Mononuclear cell (primary cell): ENCODE measurements at regions not wholly inside any gene's neighbourhood (a gene's known extent, or its start where the extent isn't known, plus 50 kb on each side); places are given as distances from the start of the nearest gene placed in this dataset.

Experiments used
- H3K27me3 ChIP-seq: 2 replicates; pipeline ENCODE4 v1.6.0; 2011; ENCODE audit warnings: low read length, control low read depth; ENCODE audit not compliant: insufficient read depth
- H3K4me1 ChIP-seq: 2 replicates; pipeline ENCODE4 v1.5.1; 2011; ENCODE audit warnings: mild to moderate bottlenecking, low read length, control low read depth; ENCODE audit not compliant: insufficient read depth
- H3K4me3 ChIP-seq: 2 replicates; pipeline ENCODE4 v1.5.1; 2011; ENCODE audit warnings: mild to moderate bottlenecking, low read length, moderate library complexity
- H3K9me3 ChIP-seq: 2 replicates; pipeline ENCODE4 v1.5.1; 2011; ENCODE audit warnings: low read depth, mild to moderate bottlenecking, control low read depth, low read length

GRCh38 chr9:89748831-89749499 is 144.2 kb downstream of the GADD45G start:
- peaks cover 7% of the 10 kb centered on the region for H3K4me1 ChIP-seq
- no peak overlapping the region for H3K4me3 ChIP-seq
- no peaks in the 10 kb centered on the region for H3K9me3 ChIP-seq
- no peaks in the 10 kb centered on the region for H3K27me3 ChIP-seq

GRCh38 chr9:89749500-89750116 is 144.8 kb downstream of the GADD45G start:
- no peaks in the 10 kb centered on the region for H3K9me3 ChIP-seq
- no peak overlapping the region for H3K4me3 ChIP-seq
- no peaks in the 10 kb centered on the region for H3K27me3 ChIP-seq
- peaks cover 3% of the 10 kb centered on the region for H3K4me1 ChIP-seq

- Histone ChIP-seq H3K27me3 (no peaks in the 10 kb centered on the region), H3K4me3 (no peak overlapping the region), H3K4me1 (no peaks in the 10 kb centered on the region), H3K9me3 (no peaks in the 10 kb centered on the region)
Measured at GRCh38 chr9:89750117-89750791, 145.4 kb downstream of the GADD45G start.

- Histone ChIP-seq H3K9me3 (no peaks in the 10 kb centered on the region), H3K4me3 (no peak overlapping the region), H3K27me3 (no peaks in the 10 kb centered on the region), H3K4me1 (no peaks in the 10 kb centered on the region)
Measured at GRCh38 chr9:89751079-89751825, 146.4 kb downstream of the GADD45G start.

GRCh38 chr9:89752154-89752553 is 147.3 kb downstream of the GADD45G start:
- Histone ChIP-seq H3K9me3 (no peaks in the 10 kb centered on the region), H3K4me1 (no peaks in the 10 kb centered on the region)

GRCh38 chr9:89753472-89754055 is 148.8 kb downstream of the GADD45G start:
- H3K4me1 ChIP-seq = no peaks in the 10 kb centered on the region
- no peak overlapping the region for H3K4me3 ChIP-seq
- H3K9me3 ChIP-seq = no peaks in the 10 kb centered on the region
- no peaks in the 10 kb centered on the region for H3K27me3 ChIP-seq

More at GRCh38 chr9:89752154-89752553, 147.3 kb downstream of the GADD45G start:
- Histone ChIP-seq H3K4me3 (no peak overlapping the region), H3K27me3 (no peaks in the 10 kb centered on the region)

GRCh38 chr9:89754193-89754592 is 149.4 kb downstream of the GADD45G start:
- Histone ChIP-seq H3K4me1 (no peaks in the 10 kb centered on the region), H3K9me3 (no peaks in the 10 kb centered on the region), H3K4me3 (no peak overlapping the region), H3K27me3 (no peaks in the 10 kb centered on the region)

- Histone ChIP-seq H3K27me3 (no peaks in the 10 kb centered on the region), H3K9me3 (no peaks in the 10 kb centered on the region), H3K4me3 (no peak overlapping the region), H3K4me1 (no peaks in the 10 kb centered on the region)
Measured at GRCh38 chr9:89755821-89756220, 151.0 kb downstream of the GADD45G start.

- no peaks in the 10 kb centered on the region for H3K27me3 ChIP-seq
Measured at GRCh38 chr9:89756891-89757537, 152.2 kb downstream of the GADD45G start.

GRCh38 chr9:89757776-89758528 is 153.1 kb downstream of the GADD45G start:
- Histone ChIP-seq H3K4me3 (no peak overlapping the region), H3K27me3 (no peaks in the 10 kb centered on the region), H3K9me3 (no peaks in the 10 kb centered on the region), H3K4me1 (no peaks in the 10 kb centered on the region)

More at GRCh38 chr9:89756891-89757537, 152.2 kb downstream of the GADD45G start:
- Histone ChIP-seq H3K4me3 (no peak overlapping the region), H3K9me3 (no peaks in the 10 kb centered on the region), H3K4me1 (no peaks in the 10 kb centered on the region)

GRCh38 chr9:89759572-89759971 is 154.8 kb downstream of the GADD45G start:
- Histone ChIP-seq H3K4me3 (no peak overlapping the region), H3K4me1 (no peaks in the 10 kb centered on the region), H3K9me3 (no peaks in the 10 kb centered on the region), H3K27me3 (no peaks in the 10 kb centered on the region)

- H3K9me3 ChIP-seq = no peaks in the 10 kb centered on the region
- no peaks in the 10 kb centered on the region for H3K4me1 ChIP-seq
- no peaks in the 10 kb centered on the region for H3K27me3 ChIP-seq
- H3K4me3 ChIP-seq = no peak overlapping the region
Measured at GRCh38 chr9:89760123-89760522, 155.3 kb downstream of the GADD45G start.

GRCh38 chr9:89764217-89764616 is 159.4 kb downstream of the GADD45G start:
- H3K9me3 ChIP-seq = no peaks in the 10 kb centered on the region
- no peaks in the 10 kb centered on the region for H3K4me1 ChIP-seq
- H3K4me3 ChIP-seq = no peak overlapping the region
- no peaks in the 10 kb centered on the region for H3K27me3 ChIP-seq
